ENCODE measurements at regions not wholly inside any gene's neighbourhood (a gene's known extent, or its start where the extent isn't known, plus 50 kb on each side); places are given as distances from the start of the nearest gene placed in this dataset.
A peak's percentile ranks its signal among the peaks of the same experiment; 100 is the strongest.

- H3K4me3 ChIP-seq (ENCODE audit: low read depth, low read length) = no peak overlapping the region
- no peak for TF ChIP-seq CTCF (IDR thresholded peaks at IDR 0.05; ENCODE audit: control insufficient read depth, extremely low read depth, insufficient read depth)
- DNase-seq (ENCODE audit: low read depth) = no peak
These were observed 88.4 kb upstream of the DCD start for GRCh38 chr12:54736549-54736948.

GRCh38 chr12:54734196-54734950, 86.2 kb upstream of the DCD start:
- DNase-seq (ENCODE audit: low read depth) = no peak

GRCh38 chr12:54725233-54725843, 77.2 kb upstream of the DCD start:
- H3K4me3 ChIP-seq (ENCODE audit: low read depth, low read length) = no peak overlapping the region
- peak; percentile 49 for TF ChIP-seq CTCF (IDR thresholded peaks at IDR 0.05; ENCODE audit: control insufficient read depth, extremely low read depth, insufficient read depth)
- no peak for DNase-seq (ENCODE audit: low read depth)

More at GRCh38 chr12:54734196-54734950, 86.2 kb upstream of the DCD start:
- TF ChIP-seq CTCF (IDR thresholded peaks at IDR 0.05; ENCODE audit: control insufficient read depth, extremely low read depth, insufficient read depth) = no peak
- H3K4me3 ChIP-seq (ENCODE audit: low read depth, low read length) = no peak overlapping the region

- TF ChIP-seq CTCF (IDR thresholded peaks at IDR 0.05; ENCODE audit: control insufficient read depth, extremely low read depth, insufficient read depth) = peak; percentile 74
- no peak overlapping the region for H3K4me3 ChIP-seq (ENCODE audit: low read depth, low read length)
- DNase-seq (ENCODE audit: low read depth) = no peak
These were observed 75.5 kb upstream of the DCD start for GRCh38 chr12:54723379-54724256.

GRCh38 chr12:54721312-54721711, 73.1 kb upstream of the DCD start:
- H3K4me3 ChIP-seq (ENCODE audit: low read depth, low read length) = no peak overlapping the region
- DNase-seq (ENCODE audit: low read depth) = no peak
- no peak for TF ChIP-seq CTCF (IDR thresholded peaks at IDR 0.05; ENCODE audit: control insufficient read depth, extremely low read depth, insufficient read depth)

GRCh38 chr12:54719691-54720090, 71.5 kb upstream of the DCD start:
- H3K4me3 ChIP-seq (ENCODE audit: low read depth, low read length) = no peak overlapping the region
- DNase-seq (ENCODE audit: low read depth) = no peak
- TF ChIP-seq CTCF (IDR thresholded peaks at IDR 0.05; ENCODE audit: control insufficient read depth, extremely low read depth, insufficient read depth) = no peak
